Loucy (cell line): ENCODE measurements at regions not wholly inside any gene's neighbourhood (a gene's known extent, or its start where the extent isn't known, plus 50 kb on each side); places are given as distances from the start of the nearest gene placed in this dataset.

Source experiments
- H2AFZ ChIP-seq: fragments of 200-600 bp; sonication (generic); 2 replicates; pipeline ENCODE4 v1.6.0; 2016; ENCODE audit warnings: antibody characterized with exemption, mild to moderate bottlenecking, low read length, moderate library complexity
- H3F3A ChIP-seq: fragments of 200-600 bp; 2 replicates; pipeline ENCODE4 v1.6.0; 2016; ENCODE audit warnings: antibody characterized with exemption, low read depth, mild to moderate bottlenecking
- H3K27me3 ChIP-seq: fragments of 200-600 bp; sonication (generic); 2 replicates; pipeline ENCODE4 v1.6.1; 2014; ENCODE audit warnings: low read length, mild to moderate bottlenecking; ENCODE audit not compliant: insufficient read depth, poor library complexity, severe bottlenecking
- H3K36me3 ChIP-seq: fragments of 200-600 bp; sonication (generic); 2 replicates; pipeline ENCODE4 v1.6.1; 2016; ENCODE audit warnings: low read length; ENCODE audit not compliant: insufficient read depth
- H3K4me1 ChIP-seq: fragments of 200-600 bp; sonication (generic); 2 replicates; pipeline ENCODE4 v1.5.1; 2014; ENCODE audit warnings: low read length, mild to moderate bottlenecking; ENCODE audit not compliant: insufficient read depth, poor library complexity, severe bottlenecking
- H3K4me2 ChIP-seq: fragments of 200-600 bp; sonication (generic); 2 replicates; pipeline ENCODE4 v1.6.0; 2014; ENCODE audit warnings: antibody characterized with exemption, low read length, low read depth, mild to moderate bottlenecking; ENCODE audit not compliant: poor library complexity, severe bottlenecking
- H3K4me3 ChIP-seq: fragments of 200-600 bp; sonication (generic); 2 replicates; pipeline ENCODE4 v1.5.1; 2014; ENCODE audit warnings: low read length, mild to moderate bottlenecking, mixed read lengths; ENCODE audit not compliant: poor library complexity, severe bottlenecking
- H3K79me2 ChIP-seq: fragments of 200-600 bp; sonication (generic); 2 replicates; pipeline ENCODE4 v1.6.1; 2014; ENCODE audit warnings: low read length; ENCODE audit not compliant: insufficient read depth
- H3K9ac ChIP-seq: fragments of 200-600 bp; sonication (generic); 2 replicates; pipeline ENCODE4 v1.6.0; 2014; ENCODE audit warnings: mild to moderate bottlenecking, low read depth, low read length, moderate library complexity; ENCODE audit not compliant: poor library complexity, severe bottlenecking
- H3K9me2 ChIP-seq: fragments of 200-600 bp; sonication (generic); replicated peaks from 2 replicates; pipeline ENCODE4 v1.6.1; 2016; ENCODE audit warnings: low read depth, low read length, mixed read lengths
- H3K9me3 ChIP-seq: fragments of 200-600 bp; sonication (generic); 2 replicates; pipeline ENCODE4 v1.6.1; 2014; ENCODE audit warnings: mild to moderate bottlenecking, antibody characterized with exemption, low read length, low read depth; ENCODE audit not compliant: insufficient read depth
- H4K20me1 ChIP-seq: fragments of 200-600 bp; sonication (generic); 2 replicates; pipeline ENCODE4 v1.6.0; 2014; ENCODE audit warnings: antibody characterized with exemption, low read length, mild to moderate bottlenecking; ENCODE audit not compliant: insufficient read depth, poor library complexity, severe bottlenecking
- CTCF ChIP-seq: fragments of 200-600 bp; sonication (generic); conservative IDR thresholded peaks from 2 replicates; pipeline ENCODE4 v1.5.1; 2014; ENCODE audit warnings: mild to moderate bottlenecking, antibody characterized with exemption, low read length
- EZH2phosphoT487 ChIP-seq: fragments of 200-600 bp; IDR thresholded peaks from 2 replicates; pipeline ENCODE4 v1.6.1; 2018; ENCODE audit warnings: antibody characterized with exemption, mild to moderate bottlenecking, moderate library complexity, borderline replicate concordance

GRCh38 chr2:216949700-216950413 is 90.0 kb upstream of the TNP1 start:
- Histone ChIP-seq H3K4me1 (no peaks in the 10 kb centered on the region), H3K9me3 (0 out of 2 replicates have a peak, but pooled peaks cover 1% of the 10 kb centered on the region), H3K9ac (no peak overlapping the region), H3K9me2 (no peaks in the 10 kb centered on the region), H3K27me3 (no peaks in the 10 kb centered on the region), H4K20me1 (no peaks in the 10 kb centered on the region), H3K4me2 (no peak overlapping the region), H3K79me2 (no peaks in the 10 kb centered on the region), H2AFZ (no peak overlapping the region), H3K36me3 (no peaks in the 10 kb centered on the region), H3F3A (no peaks in the 10 kb centered on the region), H3K4me3 (no peak overlapping the region)
- no peak for TF ChIP-seq CTCF
- no peak for TF ChIP-seq EZH2phosphoT487

GRCh38 chr2:216947055-216947454 is 87.2 kb upstream of the TNP1 start:
- Histone ChIP-seq H3K4me1 (no peaks in the 10 kb centered on the region), H3K27me3 (no peaks in the 10 kb centered on the region), H3K9me3 (no peaks in the 10 kb centered on the region), H3K79me2 (no peaks in the 10 kb centered on the region), H3F3A (no peaks in the 10 kb centered on the region), H3K9ac (no peak overlapping the region), H2AFZ (no peak overlapping the region), H3K9me2 (no peaks in the 10 kb centered on the region), H3K4me3 (no peak overlapping the region), H3K36me3 (no peaks in the 10 kb centered on the region), H3K4me2 (no peak overlapping the region), H4K20me1 (no peaks in the 10 kb centered on the region)
- TF ChIP-seq EZH2phosphoT487 = no peak
- TF ChIP-seq CTCF = no peak

GRCh38 chr2:216944733-216945132 is 84.9 kb upstream of the TNP1 start:
- Histone ChIP-seq H3K9ac (no peak overlapping the region), H3K4me3 (no peak overlapping the region), H3K4me1 (no peaks in the 10 kb centered on the region), H3K9me3 (no peaks in the 10 kb centered on the region), H3K9me2 (no peaks in the 10 kb centered on the region), H3K27me3 (no peaks in the 10 kb centered on the region), H2AFZ (no peak overlapping the region), H3K4me2 (no peak overlapping the region), H3F3A (no peaks in the 10 kb centered on the region), H3K36me3 (no peaks in the 10 kb centered on the region), H4K20me1 (no peaks in the 10 kb centered on the region), H3K79me2 (no peaks in the 10 kb centered on the region)
- TF ChIP-seq CTCF (no peak), EZH2phosphoT487 (no peak)
